Lung microvascular endothelial cell (primary cell): ENCODE measurements at regions not wholly inside any gene's neighbourhood (a gene's known extent, or its start where the extent isn't known, plus 50 kb on each side); places are given as distances from the start of the nearest gene placed in this dataset.
"Not testable (repeated sequence)": the region's sequence is repeated elsewhere in the genome, so short reads cannot be mapped to it uniquely, and the experiment has no call there.

Experiments used
- DNase-seq, 2 donors: peaks; one replicate each; pipeline versions ENCODE4 v3.0.0 to v3.0.0-alpha.2; 2010; ENCODE audit warnings: low read depth in 2 of 2

DNA sequence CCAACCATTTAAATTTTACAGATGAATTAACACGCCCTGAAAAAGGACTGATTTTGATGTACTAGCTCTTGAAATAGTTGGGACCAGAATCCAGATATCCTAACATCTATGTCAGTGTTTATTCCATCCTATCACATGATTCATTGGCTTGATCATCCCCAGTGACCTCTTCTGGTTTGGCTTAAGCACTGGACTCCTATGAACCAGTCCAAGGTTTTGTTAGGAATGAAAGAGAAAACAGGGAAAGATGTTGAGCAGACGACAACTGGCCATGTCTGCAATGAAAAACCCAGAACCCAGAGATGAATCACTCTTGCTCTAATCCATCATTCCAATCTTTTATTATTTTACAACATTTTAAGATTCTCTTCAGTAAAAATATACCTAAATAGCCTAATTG lies 1080.9 kb downstream of the SORCS1 start:
- no peak for DNase-seq

DNA sequence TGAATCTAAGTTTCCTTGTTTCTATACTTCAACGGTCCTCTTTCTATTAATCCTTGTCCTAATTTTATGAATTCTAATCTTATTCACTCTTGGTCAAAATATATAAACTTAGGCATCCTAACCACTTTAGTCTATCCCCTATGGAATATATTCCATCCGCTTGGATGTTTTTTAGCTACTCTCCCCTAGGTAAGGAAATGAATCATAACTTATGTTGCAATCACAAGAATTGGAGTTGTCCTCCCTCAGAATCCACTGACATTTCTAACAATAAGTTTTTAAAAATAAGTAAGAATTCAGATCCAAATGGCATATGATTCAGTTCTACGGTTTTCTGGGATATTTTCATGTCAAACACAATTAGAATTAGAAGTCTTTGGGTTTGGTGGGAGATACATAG lies 1081.6 kb downstream of the SORCS1 start:
- no peak for DNase-seq

DNA sequence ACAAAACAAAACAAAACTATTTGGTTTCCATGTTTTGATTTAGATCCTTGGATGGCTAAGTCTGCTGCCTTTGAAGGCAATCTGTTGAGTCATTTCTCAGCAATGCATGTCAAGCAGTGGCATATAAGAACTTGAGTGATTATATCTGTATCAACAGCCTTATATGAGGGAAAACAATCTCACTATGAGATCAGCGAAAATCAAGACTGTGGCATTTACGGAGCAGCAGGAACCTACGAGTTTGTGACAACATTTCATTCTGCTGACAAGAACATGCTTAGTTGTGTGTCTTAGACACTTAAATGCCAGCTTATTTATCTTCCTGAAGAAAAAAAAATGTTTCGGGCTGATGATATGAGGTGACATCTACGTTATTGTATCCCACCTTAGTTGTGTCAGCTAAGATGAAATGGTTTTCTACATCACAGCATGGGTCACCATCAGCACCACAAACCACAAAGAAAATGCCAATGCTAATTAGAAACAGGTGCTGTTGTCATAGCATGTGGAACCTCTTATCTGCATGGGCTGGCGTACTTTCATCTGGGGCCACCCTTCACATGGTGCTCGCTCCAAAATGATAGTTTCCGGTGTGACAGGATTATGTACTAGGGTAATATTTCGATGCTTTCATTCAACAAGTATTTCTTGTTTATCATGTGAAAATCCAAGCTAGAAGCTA lies 1085.5 kb downstream of the SORCS1 start:
- no peak for DNase-seq

DNA sequence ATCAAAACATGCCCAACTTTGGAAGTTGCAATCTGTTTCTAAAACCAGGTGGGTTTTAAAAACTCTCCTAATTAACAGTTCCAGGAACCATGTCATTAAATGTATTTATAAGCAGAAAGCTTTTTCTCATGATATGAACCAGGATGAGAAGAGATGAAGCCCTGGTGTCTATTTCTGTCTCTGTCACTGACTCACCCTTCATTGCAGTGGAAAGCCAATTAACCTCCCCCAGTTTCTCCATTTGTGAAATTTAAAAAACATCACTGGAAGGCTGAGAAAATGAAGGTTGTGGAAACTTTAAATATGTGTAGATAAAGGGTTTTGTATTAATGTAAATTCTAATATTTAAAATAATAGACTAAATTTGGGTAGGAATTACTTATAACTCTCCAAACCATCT lies 1088.0 kb downstream of the SORCS1 start:
- DNase-seq, result no peak

DNA sequence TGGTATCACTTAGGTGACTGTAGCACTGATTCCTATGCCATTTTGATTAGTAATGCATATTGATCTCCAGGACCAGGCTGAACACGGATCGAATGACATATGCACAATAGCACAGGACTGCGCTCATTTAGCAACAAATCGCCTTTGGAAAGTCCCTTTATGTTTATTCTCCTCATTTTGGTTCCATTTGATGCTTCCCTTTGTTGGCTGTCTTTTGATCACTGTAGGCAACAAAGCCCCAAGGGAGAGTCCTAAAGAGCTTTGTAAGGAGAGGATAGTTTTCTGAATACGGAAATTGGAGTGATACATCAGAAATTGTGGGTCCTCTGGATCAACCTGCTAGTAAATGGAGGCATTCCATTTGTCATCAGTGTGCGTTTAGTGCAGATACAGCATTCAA lies 1111.4 kb downstream of the SORCS1 start:
- no peak for DNase-seq

DNA sequence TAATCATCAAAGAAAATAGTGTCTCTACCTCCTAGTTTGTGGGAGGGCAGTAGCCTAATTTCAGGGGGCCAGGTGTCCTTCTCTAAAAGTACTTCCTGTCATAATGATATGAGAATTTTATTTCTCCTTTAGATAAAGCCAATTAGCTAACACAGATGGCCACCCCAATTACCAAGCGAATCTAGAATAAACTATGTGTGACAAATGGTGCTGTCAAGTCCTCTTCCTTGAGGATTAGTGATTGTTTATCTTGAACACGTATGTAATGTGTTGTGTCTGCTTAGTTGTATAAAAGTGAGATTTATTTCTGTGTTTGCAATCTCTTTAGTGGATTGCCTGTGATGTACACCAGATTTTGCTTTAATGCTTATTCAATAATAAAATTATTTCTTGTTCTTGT lies 1120.0 kb downstream of the SORCS1 start:
- no peak for DNase-seq

DNA sequence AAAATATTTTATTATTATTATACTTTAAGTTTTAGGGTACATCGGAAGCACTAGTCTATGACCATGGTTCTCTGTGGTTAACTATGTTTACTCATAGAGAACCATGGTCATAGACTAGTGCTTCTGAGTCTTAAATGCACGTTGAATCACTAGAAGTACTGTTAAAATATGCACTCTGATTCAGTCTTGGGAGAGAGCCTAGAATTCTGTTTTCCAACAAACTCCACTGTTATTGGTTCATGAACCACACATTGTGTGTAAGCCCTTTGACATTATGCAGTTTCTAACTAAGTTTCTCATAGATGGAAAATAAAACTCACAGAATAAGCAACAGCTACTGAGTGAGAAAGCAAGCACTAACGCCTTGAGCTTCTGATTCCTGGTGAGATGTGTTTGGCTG lies 1120.6 kb downstream of the SORCS1 start:
- no peak for DNase-seq

DNA sequence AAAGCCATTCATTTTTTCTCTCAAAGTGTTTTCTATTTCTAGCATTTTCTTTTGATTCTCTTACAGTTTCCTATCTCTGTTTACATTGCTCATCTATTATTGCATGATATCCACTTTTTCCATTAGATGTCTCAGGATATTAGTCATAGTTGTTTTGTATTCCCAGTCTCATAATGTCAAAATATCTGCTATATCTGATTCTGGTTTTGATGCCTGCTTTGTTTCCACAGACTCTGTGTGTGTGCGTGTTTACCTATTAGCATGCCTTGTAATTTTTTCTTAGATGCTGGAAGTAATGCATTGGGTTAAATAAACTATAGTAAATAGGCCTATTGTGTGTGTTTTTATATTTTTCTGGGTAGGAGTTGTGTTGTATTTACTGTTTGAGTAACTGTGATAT lies 1126.3 kb downstream of the SORCS1 start:
- DNase-seq, result no peak

DNA sequence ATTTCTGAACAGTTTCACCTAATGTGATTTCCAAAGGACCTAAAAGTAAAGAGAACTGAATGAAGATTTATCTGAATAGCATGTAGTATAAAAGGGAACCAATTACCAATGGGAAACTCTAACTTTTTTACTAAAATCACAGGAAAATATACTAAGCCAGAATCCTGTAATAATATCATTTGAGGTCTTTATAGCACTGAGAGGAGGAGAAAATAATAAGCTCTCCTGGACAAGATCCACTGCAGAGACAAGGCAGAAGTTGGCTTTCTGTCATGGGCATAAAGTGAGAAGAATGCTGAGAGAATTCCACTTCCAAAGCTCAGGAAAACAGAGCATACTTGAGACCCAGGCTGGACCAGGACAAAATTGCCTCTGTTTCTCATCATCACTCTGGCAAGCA lies 1131.4 kb downstream of the SORCS1 start:
- DNase-seq, result no peak

DNA sequence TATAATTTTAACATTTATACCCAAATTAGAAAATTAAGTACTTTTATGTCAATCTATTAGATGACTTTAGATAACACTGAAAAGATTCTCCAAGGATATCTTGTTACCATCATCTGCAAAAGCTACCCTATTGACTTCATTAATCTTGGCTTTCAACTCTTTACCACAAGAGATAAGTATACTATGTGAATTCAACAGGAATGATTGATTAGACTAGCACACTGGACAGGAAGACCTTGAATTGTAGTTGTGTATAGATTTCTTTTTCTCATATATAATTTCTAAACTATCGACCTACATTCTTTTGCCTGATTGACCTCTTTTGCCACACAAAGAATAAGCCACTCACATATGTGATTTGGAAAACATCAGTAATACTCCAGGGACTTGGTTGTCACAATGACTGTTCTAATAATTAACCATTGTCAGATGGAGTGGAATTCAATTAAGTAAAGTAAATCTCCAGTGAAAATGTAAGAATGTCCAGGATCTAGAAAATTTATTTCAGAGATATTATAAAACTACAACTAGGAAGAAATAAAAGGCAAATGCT lies 1132.0 kb downstream of the SORCS1 start:
- DNase-seq, result no peak

DNA sequence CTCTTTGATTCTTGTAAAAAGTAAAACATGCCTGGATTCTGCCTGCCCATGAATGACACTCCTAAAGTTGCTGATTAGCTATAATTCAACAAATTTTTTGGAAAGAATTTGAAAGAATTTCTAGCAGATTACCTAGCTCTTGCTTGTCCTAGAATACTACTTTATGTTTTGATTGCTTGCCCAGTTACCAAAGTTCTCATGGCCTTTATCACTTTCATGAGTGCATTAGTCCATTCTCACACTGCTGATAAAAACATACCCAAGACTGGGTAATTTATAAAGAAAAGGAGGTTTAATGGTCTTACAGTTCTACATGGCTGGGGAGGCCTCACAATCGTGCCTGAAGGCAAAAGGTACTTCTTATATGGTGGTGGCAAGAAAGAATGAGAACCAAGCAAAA lies 1137.3 kb downstream of the SORCS1 start:
- no peak for DNase-seq

DNA sequence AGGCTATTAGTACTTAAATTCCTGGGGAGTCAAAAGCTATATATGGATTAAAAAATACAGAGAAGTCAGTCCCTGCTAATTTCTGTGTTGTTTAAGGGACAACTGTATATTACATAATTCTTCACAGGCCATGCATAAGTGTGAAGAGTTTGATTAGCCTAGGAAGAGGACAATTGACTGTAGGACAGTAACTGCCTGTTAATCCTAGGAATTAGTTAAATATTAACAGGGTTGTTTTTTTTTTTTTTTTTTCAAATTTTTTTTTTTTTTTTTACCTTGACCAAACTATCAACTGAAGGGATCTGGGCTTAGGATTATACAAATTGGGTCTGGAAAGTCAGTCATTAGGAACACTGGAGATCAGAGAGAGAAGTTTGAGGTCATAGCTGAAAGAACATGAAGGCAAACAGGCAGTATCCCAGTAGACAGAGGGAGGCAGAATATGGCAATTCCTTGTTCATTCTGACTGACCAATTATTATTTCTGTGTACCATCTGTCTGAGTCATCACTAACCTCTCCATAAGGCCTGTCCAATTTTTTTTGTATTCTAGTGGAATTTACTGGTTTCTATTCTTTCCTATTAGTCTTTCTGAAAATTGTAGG lies 1139.2 kb downstream of the SORCS1 start:
- no peak for DNase-seq

DNA sequence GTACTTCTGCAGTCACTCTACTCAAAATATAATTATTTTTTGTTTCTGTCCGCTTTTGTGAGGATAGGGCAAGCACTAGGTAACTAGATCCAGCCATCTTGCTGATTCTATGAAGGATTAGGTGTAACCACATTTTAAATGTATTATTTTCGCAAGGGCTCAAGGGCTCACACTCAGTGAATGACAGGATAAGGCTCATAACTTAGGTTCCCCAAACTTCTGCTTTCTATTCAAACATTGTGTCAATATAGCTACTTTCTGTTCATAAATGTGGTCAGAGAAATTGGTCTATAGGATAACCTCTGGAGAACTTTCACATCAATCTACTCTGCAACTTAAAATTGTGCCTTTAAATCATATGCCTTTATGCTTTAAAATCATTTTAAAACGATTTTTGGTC lies 1141.2 kb downstream of the SORCS1 start:
- DNase-seq, result no peak

DNA sequence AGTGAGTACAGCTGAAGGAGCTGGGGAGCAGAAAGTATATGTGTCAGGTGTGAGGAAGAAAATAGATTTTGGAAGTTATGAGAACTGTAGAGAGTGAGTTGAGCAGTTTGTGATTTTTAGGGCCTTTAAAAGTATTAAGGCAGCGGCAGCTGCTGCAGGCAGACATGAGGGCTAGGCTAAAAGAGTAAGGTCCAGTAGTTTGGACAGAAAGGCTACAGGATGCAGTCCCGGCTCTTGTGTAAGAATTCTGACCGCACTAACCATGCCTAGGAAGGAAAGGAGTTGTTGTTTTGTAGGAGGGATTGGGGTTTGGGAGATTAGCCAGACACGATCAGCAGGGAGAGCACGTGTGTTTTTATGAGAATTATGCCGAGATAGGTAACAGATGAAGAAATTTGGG lies 1144.9 kb downstream of the SORCS1 start:
- DNase-seq, result not testable (repeated sequence)

DNA sequence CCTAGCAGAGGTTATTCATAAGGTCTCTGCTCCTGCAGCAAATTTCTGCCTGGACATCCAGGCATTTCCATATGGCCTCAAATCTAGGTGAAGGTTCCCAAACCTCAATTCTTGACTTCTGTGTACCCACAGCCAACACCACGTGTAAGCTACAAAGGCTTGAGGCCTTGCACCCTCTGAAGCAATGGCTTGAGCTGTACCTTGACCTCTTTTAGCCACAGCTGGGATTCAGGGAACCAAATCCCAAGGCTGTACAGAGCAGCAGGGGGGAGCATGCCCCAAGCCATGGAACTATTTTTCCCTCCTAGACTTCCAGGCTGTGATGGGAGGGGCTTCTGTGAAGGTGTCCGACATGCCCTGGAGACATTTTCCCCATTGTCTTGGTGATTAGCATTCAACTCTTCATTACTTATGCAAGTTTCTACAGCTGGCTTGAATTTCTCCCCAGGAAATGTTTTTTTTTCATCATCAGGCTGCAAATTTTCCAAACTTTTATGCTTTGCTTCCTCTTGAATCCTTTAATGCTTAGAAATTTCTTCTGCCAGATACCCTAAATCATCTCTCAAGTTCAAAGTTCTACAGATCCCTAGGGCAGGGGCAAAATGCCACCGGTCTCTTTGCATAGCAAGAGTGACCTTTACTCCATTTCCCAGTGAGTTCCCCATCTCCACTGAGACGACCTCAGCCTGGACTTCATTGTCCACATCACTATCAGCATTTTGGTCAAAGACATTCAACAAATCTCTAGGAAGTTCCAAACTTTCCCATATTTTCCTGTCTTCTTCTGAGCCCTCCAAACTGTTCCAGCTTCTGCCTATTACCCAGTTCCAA lies 1148.9 kb downstream of the SORCS1 start:
- DNase-seq, result not testable (repeated sequence)

DNA sequence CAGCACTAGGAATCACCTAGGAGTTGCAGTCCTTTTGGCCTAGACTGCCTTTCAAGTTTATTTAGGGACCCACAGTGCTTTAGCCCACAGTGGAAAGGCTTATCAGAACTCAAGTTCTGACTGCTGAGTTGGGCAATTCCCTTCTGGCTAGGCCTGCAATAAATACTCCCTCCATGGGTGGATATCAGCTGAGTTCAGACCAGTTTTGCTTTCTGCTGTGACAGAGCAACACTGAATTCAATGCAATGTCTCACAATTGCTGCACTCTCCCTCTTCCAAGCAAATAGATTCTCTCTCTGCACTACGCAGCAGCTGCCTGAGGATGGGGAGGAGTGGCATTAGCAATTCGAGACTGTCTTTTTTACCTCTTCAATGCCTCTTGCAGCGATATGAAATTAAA lies 1153.3 kb downstream of the SORCS1 start:
- no peak for DNase-seq

DNA sequence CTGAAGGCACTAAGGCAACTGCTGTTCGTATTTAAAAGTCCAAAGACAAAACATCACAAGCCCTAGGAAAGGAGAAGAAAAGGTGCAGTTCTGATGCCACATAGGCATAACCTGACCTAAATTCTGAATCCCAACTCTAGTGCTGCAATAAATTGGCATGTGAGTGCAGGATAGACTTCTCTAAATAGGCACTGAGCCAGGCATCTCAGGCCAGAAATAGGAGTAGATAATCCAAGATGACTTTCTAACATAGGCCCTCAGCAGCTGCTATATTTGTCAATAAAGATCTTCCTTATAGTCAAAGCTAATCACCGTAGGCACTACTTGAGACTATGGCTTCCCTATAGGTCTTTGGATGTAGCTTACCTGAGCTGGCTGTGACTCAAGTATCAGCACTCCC lies 1163.8 kb downstream of the SORCS1 start:
- DNase-seq, result no peak

DNA sequence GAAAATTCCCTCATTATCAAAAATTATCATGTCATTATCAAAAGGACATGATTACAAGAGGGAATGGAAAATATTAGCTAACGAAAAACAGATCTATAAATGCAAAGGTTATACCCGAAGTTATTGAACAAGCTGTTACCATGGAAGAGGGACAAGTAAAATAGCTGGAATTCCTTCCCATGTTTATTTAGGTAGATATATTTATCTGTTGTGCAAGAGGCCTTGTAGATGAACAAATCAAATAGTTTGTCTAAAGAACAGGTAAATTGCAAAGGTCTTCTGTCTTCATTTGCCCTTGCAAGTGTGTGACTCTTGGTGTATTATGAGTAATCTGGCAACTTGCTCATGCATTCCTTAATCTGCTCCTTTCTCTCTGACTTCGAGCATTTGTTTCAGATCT lies 1170.9 kb downstream of the SORCS1 start:
- no peak for DNase-seq

DNA sequence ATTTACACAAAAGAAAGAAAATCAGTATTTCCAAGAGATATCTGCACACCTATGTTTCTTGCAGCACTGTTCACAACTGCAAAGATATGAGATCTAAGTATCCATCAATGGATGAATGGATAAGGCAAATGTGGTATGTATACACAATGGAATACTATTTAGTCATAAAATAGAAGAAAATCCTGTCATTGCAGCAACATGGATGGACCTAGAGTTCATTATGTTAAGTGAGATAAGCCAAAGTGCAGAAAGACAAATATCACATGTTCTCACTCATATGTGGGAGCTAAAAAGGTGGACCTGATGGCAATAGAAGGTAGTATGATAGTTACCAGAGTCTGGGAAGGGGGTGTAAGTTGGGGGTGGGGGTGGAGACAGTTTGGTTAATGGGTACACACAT lies 1171.6 kb downstream of the SORCS1 start:
- DNase-seq, result no peak

DNA sequence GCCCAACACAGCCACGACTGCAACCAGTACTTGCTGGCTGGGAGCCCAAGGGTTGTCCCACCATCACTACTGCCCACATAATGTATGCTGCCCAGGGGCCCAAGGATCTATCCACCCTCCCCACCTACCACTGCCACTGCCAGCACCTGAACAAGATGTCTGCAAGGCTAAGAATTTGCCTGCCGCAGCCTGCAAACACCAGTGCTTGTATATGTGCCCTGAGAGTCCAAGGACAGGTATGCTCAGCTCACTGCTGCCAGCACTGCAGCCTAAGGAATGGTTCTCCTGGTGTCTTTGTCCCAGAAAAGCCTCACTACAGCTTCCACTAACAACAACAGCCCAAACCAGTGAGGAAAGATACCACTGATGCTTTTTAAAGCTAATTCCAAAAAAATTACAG lies 1174.0 kb downstream of the SORCS1 start:
- DNase-seq, result no peak

DNA sequence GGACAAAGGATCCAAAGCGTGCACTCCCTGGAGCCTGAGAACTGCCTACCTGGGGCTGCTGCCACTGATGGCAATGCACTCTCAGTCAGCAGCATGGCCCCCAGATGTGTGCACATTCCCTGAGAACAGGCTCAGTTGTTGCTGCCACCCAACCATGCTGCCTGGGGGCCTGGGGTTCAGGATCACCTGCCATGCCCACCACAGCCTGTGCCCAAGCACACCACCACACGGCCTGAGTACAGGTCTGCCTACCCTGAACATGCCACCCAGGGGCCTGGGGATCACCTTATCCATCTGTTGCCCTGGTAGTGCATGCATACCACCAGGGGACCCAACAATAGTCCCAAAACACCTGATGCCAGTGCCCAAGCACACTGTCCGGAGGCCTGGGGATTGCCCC lies 1174.5 kb downstream of the SORCS1 start:
- DNase-seq, result no peak

DNA sequence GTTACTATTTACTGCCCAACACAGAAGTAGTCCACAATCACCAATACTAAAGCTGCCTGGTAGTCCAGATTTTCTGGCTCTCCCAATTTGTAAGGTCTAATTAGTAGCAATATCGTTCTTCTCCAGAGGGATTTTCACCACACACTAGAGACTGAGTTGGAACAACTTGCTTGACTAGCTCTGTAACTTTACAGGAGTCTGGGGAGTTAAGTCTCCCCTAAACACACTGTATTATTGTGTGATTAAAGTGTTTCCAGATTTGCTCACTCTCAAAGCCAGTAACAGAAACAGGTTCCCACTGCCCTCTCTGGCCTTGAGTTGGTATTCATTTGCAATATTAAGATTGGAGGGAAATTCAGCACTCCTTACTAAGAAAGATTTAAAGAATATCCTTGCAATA lies 1175.7 kb downstream of the SORCS1 start:
- DNase-seq, result no peak
